ENCODE measurements at regions not wholly inside any gene's neighbourhood (a gene's known extent, or its start where the extent isn't known, plus 50 kb on each side); places are given as distances from the start of the nearest gene placed in this dataset.

DNA sequence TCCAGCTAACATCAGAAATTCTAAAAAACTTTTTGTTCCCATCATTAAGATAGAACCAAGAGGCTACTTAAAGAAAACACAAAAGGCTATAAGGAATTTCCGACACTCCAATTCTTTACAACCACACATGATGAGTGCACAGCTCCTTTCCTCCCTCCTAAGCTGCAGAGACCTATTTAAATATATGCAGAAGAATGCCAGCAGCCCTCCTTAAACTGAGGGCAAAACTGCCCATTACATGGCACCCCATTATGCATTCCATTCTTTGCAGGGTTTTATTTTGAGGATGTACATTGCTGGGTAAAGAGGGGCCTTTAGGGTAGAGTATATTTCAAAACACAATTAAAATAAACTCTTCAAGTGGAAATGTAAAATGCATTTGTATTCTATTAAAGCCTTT is 502.9 kb downstream of the RASEF start:
- Histone ChIP-seq H3K4me3 (no peak overlapping the region), H3K9ac (no peak overlapping the region), H3K27me3 (no peaks in the 10 kb centered on the region), H3F3A (ENCODE audit: low read depth) (no peaks in the 10 kb centered on the region), H3K79me2 (ENCODE audit: low read depth) (no peaks in the 10 kb centered on the region), H3K4me1 (no peaks in the 10 kb centered on the region), H2AFZ (replicated peaks) (no peak overlapping the region), H3K9me3 (ENCODE audit: low read depth) (no peaks in the 10 kb centered on the region), H3K4me2 (no peak overlapping the region), H3K27ac (no peak overlapping the region), H3K36me3 (no peaks in the 10 kb centered on the region), H4K20me1 (ENCODE audit: low read depth) (no peaks in the 10 kb centered on the region)
- no peaks in the 10 kb centered on the region for H3K9me3 Mint-ChIP-seq
- H3K4me1 Mint-ChIP-seq, result peaks cover 16% of the 10 kb centered on the region
- H3K4me3 Mint-ChIP-seq, result no peak overlapping the region
- TF ChIP-seq, protein P1, sequence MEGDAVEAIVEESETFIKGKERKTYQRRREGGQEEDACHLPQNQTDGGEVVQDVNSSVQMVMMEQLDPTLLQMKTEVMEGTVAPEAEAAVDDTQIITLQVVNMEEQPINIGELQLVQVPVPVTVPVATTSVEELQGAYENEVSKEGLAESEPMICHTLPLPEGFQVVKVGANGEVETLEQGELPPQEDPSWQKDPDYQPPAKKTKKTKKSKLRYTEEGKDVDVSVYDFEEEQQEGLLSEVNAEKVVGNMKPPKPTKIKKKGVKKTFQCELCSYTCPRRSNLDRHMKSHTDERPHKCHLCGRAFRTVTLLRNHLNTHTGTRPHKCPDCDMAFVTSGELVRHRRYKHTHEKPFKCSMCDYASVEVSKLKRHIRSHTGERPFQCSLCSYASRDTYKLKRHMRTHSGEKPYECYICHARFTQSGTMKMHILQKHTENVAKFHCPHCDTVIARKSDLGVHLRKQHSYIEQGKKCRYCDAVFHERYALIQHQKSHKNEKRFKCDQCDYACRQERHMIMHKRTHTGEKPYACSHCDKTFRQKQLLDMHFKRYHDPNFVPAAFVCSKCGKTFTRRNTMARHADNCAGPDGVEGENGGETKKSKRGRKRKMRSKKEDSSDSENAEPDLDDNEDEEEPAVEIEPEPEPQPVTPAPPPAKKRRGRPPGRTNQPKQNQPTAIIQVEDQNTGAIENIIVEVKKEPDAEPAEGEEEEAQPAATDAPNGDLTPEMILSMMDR (IDR thresholded peaks at IDR 0.05), result no peak
- no peak for TF ChIP-seq EZH2phosphoT487 (IDR thresholded peaks at IDR 0.05)
- no peak for TF ChIP-seq EZH2 (IDR thresholded peaks at IDR 0.05)
- no peaks in the 10 kb centered on the region for H3K36me3 Mint-ChIP-seq
- H3K27ac Mint-ChIP-seq, result no peak overlapping the region
- H3K27me3 Mint-ChIP-seq (ENCODE audit: insufficient read depth, low read depth), result peaks cover 6% of the 10 kb centered on the region
- no peak for DNase-seq (ENCODE audit: low spot score)

DNA sequence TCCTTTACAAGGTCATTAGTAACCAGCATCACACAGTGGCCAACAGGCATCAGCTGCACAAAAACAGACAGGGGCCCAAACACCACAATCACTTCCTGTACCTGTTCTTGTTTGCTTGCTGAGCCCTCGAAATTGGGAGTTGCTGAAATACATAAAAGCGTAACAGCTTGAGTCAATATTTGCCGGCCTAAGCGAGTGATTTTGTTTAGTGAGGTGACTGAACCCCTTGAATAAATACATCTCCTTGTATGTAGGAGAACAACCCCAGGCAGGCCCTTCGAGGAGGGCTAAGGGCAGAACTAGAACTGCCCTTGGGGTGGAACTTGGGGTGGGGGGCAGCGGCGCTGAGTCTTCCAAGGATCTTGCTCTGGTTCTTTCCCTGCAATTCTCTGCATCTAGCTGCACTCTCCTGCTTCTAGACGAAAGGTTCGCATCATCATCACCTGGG is 502.5 kb downstream of the RASEF start:
- Histone ChIP-seq H3K9ac (no peak overlapping the region), H3K27me3 (no peaks in the 10 kb centered on the region), H3K36me3 (no peaks in the 10 kb centered on the region), H3K9me3 (ENCODE audit: low read depth) (no peaks in the 10 kb centered on the region), H3K4me2 (no peak overlapping the region), H3K27ac (no peak overlapping the region), H3K4me3 (no peak overlapping the region), H4K20me1 (ENCODE audit: low read depth) (no peaks in the 10 kb centered on the region), H2AFZ (replicated peaks) (no peak overlapping the region), H3K4me1 (peaks cover under 1% of the 10 kb centered on the region), H3K79me2 (ENCODE audit: low read depth) (no peaks in the 10 kb centered on the region), H3F3A (ENCODE audit: low read depth) (no peaks in the 10 kb centered on the region)
- Mint-ChIP-seq H3K4me3 (no peak overlapping the region), H3K27ac (no peak overlapping the region), H3K4me1 (peaks cover 20% of the 10 kb centered on the region), H3K27me3 (ENCODE audit: insufficient read depth, low read depth) (peaks cover 6% of the 10 kb centered on the region), H3K36me3 (no peaks in the 10 kb centered on the region), H3K9me3 (no peaks in the 10 kb centered on the region)
- no peak for DNase-seq (ENCODE audit: low spot score)
- no peak for TF ChIP-seq EZH2 (IDR thresholded peaks at IDR 0.05)
- TF ChIP-seq EZH2phosphoT487 (IDR thresholded peaks at IDR 0.05), result no peak
- TF ChIP-seq, protein P1 (IDR thresholded peaks at IDR 0.05), result no peak

DNA sequence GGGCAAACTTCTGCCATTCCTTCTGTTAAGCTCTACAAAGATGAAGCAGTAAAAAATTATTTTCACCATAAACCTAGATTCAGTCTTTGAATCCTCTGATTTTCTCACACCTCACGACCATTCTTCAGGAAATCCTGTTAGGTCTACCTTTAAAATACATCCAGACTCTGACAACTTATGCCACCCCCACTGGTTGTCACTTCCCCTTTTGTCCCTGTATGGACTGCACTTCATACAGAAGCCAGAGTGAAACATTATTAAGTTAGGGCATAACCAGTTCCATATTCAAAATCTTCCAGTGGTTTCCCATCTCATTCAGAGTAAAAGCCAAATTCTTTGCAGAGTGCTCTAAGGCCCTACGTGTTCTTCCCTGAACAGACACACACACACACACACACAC is 499.8 kb downstream of the RASEF start:
- no peak overlapping the region for H3K9ac ChIP-seq
- TF ChIP-seq EZH2 (IDR thresholded peaks at IDR 0.05), result no peak
- TF ChIP-seq, protein P1 (IDR thresholded peaks at IDR 0.05), result no peak
- TF ChIP-seq EZH2phosphoT487 (IDR thresholded peaks at IDR 0.05), result no peak
- Mint-ChIP-seq H3K4me1 (peaks cover 22% of the 10 kb centered on the region), H3K36me3 (no peaks in the 10 kb centered on the region), H3K27me3 (ENCODE audit: insufficient read depth, low read depth) (peaks cover 2% of the 10 kb centered on the region), H3K9me3 (no peaks in the 10 kb centered on the region), H3K4me3 (no peak overlapping the region), H3K27ac (no peak overlapping the region)
- H3K4me2 ChIP-seq, result no peak overlapping the region
- no peaks in the 10 kb centered on the region for H3F3A ChIP-seq (ENCODE audit: low read depth)
- H2AFZ ChIP-seq (replicated peaks), result no peak overlapping the region
- H3K9me3 ChIP-seq (ENCODE audit: low read depth), result no peaks in the 10 kb centered on the region
- no peaks in the 10 kb centered on the region for H3K36me3 ChIP-seq
- no peaks in the 10 kb centered on the region for H4K20me1 ChIP-seq (ENCODE audit: low read depth)
- no peak overlapping the region for H3K27ac ChIP-seq
- no peak for DNase-seq (ENCODE audit: low spot score)
- no peaks in the 10 kb centered on the region for H3K79me2 ChIP-seq (ENCODE audit: low read depth)
- no peak overlapping the region for H3K4me3 ChIP-seq
- H3K4me1 ChIP-seq, result peaks cover 4% of the 10 kb centered on the region
- no peaks in the 10 kb centered on the region for H3K27me3 ChIP-seq
